HL-60 (cell line): ENCODE measurements at regions not wholly inside any gene's neighbourhood (a gene's known extent, or its start where the extent isn't known, plus 50 kb on each side); places are given as distances from the start of the nearest gene placed in this dataset.

Experiments used
- CTCF ChIP-seq: IDR thresholded peaks from one replicate; pipeline ENCODE4 v1.5.1; 2011; ENCODE audit warnings: low read length, control low read depth, inconsistent platforms; ENCODE audit not compliant: insufficient read depth
- POLR2AphosphoS5 ChIP-seq: IDR thresholded peaks from 2 replicates; pipeline ENCODE4 v1.6.1; 2012; ENCODE audit warnings: low read depth
- REST ChIP-seq: IDR thresholded peaks from 2 replicates; pipeline ENCODE4 v1.6.1; 2012; ENCODE audit warnings: low read depth; ENCODE audit not compliant: insufficient replicate concordance

- TF ChIP-seq CTCF (no peak), REST (no peak), POLR2AphosphoS5 (no peak)
These were observed 410.0 kb downstream of the HTR7 start for GRCh38 chr10:90447831-90448230.
